Activated effector memory CD4-positive, alpha-beta T cell treated with Interleukin-2 at 50 U/mL for 16 hours (primary cell): ENCODE measurements at regions not wholly inside any gene's neighbourhood (a gene's known extent, or its start where the extent isn't known, plus 50 kb on each side); places are given as distances from the start of the nearest gene placed in this dataset.
A peak's percentile ranks its signal among the peaks of the same experiment; 100 is the strongest.

Experiments used
- DNase-seq: peaks from one replicate; pipeline ENCODE4 v3.0.0-alpha.2; 2020

DNA sequence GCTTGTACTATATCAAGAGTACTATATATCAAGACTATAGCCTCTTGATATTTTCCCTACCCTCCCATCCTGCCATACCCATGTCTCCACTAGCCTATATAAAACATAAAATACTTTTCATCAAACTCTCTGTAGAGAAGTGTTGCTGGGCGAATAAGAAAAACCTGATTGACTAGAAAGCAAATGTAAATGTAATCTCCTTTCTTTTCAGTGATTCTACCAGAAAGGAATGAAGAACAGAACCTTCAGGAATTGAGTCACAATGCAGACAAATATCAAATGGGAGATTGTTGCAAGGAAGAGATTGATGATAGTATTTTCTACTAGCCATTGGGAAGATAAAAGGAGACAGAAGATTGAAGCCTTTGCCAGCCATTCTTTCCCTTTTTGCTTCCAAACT is 89.2 kb downstream of the KCNRG start:
- DNase-seq = no peak

DNA sequence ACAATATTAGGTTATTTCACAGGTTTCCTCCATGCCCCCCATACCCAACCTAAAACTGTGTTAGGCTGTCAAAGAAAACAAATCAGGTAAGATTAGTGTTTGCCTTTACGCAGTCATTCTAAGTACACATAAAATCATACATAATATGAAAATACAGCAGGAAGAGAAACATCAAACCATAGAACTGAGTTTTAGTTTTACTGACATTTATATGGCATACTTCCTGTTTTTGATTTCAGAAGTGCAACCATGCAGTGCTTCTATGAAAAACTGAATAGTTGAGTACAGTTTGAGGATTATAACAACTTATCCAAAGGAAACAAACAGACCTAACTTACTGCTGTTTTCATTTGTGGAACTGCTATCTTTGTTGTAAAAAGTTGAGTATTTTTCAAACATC is 91.3 kb downstream of the KCNRG start:
- no peak for DNase-seq

DNA sequence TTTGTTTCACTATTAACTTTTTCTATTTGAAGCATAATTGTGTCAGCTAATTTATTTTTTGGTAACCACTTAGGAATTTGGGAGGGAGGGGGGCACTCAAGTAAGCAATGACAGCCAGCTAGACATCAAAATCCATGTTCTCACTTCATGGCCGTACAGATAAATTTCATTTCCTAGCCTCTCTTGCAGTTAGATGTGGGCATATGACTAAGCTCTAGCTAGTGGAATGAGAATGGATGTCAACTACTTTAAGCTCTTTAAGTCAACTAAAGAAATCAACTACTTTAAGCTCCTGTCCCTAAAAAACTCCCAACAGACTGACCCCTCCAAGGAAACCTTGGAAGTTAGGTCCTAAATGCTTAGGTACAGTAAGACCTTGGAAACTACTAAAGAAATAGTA is 92.0 kb downstream of the KCNRG start:
- no peak for DNase-seq

DNA sequence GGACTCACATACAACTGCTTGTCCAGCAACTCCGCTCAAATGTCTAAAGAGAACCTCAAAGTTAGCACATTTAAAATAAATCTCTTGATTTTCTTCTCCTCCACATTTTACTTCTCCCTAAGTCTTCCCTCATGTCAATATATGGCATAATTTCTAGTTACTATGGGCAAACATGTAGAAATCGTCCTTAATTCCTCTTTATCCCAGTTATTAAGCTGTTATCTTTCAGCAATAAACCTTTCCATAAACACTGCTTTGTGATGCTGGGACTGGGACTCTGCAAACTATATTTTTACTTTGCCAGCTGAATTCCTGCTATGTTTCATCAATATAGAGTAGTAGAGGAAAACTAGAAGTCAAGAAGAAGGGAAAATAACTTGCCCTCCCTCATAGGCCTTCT is 99.7 kb downstream of the KCNRG start:
- DNase-seq = no peak

DNA sequence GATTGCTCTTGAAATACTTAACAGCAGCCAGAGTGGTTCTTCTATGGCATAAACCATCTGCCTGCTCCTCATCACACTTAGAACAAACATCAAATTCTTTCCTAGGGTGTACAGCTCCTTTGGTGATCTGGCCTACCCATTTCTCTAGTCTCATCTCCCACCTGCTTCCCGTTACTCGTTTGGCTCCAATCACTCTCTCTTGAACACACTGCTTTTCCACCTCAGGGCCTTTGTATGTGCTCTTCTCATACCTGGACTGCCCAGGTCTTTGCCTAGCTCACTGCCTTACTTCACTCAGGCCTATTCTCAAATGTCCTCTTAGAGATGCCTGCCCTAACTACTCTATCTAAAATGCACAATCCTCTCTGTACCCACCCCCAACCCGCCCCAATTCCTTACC is 100.5 kb downstream of the KCNRG start:
- DNase-seq = no peak

DNA sequence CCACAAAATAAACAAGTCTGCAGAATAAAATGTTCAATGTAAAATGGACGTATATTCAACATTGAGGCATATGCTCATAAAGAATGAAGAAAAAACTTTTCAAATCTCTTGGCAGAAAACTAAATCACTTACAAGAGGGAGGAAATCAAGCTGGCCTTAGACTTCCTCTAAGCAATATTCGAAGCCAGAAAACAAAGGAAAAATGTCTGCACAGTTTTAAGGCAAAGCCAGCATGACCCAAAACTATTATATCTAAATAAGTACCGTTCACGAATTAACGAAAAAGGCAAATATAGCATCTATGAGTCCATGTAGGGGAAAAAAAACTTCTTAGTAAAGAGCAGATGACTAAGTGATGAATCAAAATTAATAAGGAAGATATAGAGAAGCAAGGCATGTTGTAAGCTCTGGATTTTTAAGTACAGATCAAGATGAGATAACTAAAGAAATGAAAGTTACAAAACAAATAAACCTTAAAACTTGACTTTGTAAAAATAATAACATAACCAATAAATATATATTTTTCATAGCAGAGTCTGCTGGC is 101.3 kb downstream of the KCNRG start:
- DNase-seq = no peak

DNA sequence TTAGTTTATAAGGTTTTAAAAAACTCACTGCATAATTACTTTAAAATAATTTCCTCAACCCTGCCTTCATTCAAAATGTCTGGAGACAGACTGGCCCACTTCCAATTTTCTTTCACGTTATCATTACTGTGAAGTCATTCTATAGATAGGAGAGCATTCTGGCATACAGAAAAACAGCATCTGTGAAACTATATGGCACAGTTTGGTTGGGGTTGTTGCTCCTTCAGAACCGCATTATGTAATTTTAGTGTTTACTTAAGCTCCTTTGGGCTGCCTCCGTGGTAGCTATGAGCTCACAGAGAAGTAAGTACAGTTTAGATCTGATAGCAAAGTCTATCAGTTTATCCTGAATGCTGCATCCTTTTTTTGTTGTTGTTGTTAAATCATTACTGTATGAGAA is 104.3 kb downstream of the KCNRG start:
- no peak for DNase-seq

DNA sequence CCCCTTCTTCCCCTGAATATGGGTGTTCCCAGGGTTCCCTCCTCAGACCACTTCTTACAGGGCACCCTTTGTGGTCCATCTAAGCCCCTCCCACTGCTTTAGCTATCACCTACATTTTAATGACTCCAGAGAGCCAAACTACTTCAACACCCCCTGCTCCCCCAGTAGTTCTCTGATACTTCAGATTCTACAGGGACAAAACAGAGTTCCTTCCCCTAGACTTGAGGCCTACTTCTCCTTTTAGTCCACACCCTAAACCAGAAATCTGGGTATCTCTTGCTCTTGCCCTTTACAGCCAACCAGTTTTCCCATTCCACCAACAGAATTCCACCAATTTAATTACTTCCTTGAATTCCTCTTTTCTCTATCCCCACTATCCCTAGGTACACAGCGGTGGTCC is 107.2 kb downstream of the KCNRG start:
- DNase-seq = no peak

DNA sequence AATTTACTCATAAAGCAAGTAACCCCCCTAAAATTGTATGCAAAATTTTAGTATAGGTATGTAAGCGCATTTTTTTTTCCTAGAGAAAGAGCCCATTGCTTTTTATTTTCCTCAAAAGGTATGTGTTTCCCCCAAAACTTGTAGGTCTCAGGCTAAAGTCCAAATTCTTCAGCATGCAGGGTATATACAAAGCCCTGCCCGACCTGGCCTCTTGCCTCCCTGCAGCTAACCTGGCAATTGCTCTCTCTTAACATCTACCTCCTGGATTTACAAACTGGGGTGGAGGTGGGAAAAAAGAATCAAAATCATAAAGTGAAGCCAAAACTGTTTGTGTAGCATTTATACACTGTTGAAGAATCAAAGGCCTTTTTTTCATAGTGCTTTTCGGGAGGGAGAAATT is 107.8 kb downstream of the KCNRG start:
- DNase-seq = no peak

DNA sequence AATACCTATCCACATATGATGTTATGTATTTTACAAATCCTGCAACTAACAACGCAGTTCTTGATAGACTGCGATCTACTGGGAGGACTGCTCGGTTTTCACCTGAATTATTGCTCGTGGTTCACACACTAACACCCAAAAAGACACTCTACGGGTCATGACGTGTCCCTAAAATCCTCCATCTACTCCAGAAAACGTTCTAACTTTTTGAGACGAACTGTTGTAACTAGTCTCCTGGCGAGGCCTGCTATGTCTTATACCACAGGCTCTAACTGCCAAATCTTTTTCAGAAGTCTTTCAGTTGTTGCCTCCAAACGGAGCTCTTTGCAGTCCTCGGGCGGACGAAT is 108.2 kb downstream of the KCNRG start:
- DNase-seq = no peak

DNA sequence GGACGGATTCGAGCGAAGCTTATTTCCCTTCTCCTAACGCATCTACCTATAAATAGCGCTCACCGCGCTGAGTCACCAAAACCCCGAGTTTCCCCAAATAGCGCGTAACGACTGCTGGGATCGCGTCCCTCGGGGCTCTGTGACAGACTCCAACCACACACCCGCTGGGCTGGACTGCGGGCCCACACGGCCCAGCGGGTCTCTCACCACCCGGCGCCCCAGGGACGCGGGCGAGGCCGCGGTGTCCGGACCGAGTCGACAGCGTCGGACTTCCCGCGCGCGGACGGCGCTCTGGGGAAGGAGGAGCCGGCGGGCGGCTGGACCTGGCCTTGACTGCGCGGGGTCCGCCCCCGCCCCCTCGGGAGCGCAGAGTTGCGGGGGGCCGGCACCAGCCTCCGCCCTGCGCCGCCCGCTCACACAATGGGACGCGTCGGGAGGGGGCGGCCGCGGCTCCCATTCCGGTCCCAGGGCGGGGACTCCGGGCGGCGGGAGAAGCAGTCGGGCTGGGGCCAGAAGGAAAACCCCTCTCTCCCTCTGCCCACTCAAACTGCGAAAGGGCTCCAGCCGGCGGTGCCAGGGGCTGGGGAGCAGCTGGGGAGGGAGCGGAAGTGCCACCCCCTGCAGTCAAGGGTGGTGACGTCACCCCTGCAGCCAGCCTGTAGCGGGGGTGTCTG is 108.8 kb downstream of the KCNRG start:
- DNase-seq = peak; percentile 61

DNA sequence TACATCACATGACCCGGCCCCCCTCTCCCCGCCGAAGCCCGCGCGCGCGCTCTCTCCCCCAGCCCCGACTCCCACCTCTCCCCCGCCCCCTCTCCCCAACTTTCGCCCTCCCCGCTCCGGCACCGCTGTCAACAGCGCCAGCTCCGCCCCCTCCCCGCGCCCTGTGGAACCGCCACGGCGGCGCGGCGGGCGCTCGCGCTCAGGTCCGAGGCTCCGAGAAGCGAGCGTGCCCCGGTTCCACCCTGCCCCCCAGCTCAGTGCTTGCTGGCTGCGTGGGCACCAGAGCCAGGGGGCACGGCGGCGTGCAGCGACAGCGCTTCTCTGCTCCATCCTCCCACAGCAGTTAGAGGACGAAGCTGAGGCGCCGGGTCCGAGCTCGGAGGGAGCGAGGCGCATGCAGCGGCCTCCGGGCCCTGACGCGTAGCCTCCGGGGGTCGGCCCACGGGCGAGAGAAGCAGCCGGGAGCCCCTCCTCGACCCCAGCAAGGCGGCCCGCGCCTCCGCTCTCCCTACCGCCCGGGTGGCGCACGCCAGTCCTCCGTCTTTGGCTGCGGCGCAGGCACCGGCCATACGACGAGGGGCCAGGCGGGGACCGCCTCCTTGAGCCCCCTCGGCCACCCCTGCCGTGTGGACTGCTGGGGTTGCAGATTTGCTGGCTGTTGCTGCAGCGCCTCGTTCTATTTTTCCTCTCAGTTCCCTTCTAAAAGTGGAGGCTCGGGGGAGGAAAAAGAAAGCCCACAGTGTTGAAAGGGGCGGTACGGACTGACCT is 109.5 kb downstream of the KCNRG start:
- peak; percentile 91 for DNase-seq

DNA sequence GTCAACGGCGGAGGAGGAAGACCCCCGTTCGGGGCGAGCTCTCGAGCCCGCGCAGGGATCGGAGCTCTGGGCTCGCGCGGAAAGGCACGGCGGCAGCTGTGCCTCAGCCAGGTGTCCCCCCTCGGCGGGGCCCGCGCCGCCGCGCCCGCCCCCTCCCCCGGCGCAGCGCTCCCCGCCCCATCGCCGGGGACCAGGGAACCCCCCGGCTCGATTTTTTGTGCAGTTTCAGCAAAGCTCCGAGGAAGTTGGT is 110.0 kb downstream of the KCNRG start:
- DNase-seq = no peak

DNA sequence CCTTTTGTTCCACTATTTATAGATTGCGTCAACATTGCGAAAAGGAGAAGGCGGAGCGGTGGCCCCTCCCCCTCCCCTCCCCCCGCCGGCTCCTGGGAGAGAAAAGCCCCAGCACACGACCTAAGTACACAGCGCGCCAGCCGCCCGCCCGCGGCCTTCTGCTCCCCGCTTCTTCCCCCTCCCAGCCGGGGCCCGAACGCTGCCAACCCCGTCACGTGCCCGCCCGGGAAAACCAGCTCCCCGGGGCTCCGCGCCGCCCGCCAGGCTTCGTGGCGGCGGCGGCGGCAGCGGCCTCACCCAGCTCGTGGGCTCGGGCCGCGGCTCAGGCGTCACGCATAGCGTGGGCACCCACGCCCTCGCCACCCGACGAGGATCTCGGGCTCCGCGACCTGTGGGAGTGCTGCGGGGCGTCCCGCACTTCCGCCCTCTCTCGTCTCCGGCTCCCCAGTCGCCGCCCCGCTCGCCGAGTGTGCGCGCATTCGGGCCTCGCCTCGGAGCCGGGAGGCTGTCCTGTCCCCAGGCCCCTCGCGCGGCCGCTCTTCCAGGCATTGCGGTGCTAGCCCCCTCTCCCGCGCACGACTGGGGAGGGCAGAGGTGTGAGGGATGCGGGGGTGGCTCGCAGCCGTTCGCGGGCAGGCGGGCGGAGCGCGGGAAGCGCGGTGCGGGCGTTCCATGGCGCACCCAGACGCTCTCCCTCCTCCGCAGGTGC is 110.5 kb downstream of the KCNRG start:
- DNase-seq = peak; percentile 80

DNA sequence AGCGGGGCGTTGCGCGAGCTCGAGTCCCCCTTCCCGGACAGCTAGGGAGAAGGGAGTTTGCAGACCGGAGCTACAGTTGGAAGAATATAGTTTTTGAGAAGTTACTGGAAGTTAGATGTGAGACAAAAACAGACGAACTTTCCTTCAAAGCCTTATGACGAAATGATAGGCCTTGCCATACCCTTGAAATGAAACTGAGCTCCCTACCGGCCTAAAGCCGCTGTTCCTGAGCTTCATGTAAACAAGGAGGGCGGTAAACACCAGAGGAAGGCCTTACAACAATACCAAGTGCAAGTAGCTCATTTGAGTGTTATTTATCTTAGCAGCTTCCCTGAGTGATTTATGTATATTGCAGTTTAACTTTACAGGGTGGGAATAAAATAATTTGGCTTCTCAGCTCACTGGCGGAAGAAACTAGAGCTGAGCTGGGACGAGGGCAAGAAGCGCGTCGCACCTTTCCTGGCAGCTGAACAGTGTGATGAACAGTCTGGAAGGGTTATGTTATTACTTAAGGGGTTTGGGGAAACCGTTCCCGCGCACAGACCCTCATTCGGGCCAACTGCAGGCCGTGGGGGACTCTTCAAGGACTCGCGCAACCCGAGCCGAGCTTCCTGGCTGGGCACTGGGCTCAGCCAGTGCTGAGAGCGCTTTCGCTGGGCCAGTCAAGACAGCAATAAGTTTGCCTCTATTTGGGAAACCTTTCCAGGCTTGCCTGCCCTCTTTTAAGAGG is 111.2 kb downstream of the KCNRG start:
- DNase-seq = no peak

DNA sequence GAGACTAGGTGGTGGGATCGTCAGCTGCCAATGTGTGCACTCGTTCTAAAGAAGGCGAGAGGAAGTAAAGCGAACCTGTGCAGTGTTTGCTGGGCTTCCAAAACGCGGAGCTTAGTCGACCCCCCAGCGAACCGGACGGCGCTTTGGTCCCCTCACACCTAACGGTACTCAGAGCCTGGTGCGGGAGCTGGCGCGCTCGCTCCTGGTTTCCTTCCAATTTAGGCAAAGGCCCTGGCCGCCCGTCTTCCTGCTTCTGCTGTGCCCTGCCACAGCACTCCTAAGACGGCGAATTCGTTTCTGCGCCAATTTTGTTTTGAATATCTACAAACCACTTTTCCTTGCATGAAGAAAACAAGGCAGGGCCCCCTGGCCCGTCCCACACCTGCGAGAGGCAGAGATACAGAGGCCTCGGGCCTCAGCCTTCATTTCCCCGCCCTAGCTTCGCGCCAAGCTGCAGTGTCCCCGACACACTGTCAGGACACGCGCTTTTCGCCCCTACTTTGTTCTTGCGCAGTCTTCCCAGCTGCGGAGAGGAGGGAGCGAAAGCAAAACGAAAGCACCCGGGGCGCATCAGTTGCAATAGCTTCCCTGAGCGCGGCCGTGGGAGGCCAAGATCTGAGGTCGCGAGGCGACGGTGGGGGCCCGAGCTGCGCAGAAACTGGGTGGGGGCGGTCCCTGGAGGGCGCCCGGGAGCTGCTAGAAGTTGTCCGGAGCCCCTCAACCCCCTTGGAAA is 111.9 kb downstream of the KCNRG start:
- peak; percentile 42 for DNase-seq

DNA sequence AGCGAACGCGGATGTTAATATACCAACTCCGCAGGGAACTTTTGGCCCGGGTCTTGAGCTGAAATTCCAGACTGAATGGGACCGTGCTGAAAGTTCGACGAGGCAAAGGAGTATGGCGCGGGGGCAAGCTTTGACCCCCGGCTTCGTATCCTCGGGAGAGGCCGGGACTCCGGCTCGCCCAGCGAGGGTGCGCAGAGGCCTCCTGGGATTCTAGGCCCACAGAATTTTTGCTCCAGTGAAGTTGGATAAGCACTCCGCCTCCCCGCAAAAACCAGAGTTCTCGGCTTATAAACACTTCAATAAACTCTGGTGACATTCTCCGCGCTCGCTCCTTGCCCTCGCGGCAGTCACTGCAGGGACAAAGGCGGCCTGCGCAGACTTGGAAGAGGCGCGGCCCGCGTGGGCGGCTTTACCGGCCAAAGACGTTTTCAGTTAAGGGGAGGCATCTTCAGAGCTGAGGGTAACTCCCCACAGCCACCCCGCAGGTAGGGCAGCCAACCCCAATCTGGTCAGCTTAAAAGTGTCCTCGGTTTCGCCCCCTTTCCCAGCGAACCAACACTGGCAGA is 112.6 kb downstream of the KCNRG start:
- no peak for DNase-seq

DNA sequence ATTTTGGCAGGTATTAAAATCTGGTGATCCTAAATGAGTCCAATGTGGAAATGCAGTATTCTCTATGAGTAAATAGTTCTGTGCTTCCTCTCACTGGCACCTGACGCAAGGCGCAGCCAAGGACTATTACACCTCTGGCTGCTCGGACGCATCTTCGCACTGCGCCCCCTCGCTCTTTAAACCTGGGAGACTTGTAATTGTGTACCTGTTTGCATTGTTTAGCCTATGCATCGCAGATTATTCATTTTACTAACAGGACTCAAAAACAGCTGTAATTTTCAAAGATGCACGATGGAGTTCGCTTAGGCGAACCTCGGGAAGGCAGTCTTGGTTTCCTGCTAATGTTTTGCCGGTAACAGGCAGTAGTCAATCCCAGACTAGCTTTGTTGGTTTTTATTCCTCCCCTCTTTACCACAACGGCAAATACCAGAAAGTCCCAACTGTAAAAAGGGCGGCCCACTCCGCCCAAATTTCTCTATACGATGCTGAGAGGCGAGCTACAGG is 113.2 kb downstream of the KCNRG start:
- DNase-seq = peak; percentile 18

DNA sequence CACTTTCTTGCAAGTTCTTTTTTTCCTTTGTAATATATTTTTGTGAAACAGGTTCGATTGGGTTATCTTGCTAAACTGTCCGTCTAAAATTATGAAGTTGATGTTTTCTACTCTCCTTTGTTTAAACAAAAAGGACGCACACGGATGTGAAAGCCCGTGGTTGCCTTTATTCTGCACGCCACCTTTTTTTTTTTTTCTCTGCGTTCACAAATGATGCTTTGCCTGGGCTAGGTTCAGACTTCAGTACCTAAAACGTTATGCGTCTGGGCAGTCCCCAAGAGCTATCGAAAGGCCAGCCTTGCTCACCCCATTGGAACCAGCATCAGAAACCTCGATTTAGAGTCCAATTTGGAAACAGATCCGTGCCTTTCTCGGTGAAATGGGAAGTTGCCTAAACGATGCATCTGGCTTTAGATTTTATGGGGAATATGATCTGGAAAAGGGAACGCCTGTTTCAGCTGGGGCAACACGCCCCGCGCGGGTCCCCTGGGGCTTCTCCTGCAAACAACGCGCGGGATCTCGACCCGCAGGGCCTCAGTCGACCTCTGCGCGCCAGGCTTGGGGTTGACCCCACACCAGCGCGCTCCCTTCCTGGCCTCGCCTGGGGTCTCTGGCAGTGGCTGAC is 113.9 kb downstream of the KCNRG start:
- no peak for DNase-seq

DNA sequence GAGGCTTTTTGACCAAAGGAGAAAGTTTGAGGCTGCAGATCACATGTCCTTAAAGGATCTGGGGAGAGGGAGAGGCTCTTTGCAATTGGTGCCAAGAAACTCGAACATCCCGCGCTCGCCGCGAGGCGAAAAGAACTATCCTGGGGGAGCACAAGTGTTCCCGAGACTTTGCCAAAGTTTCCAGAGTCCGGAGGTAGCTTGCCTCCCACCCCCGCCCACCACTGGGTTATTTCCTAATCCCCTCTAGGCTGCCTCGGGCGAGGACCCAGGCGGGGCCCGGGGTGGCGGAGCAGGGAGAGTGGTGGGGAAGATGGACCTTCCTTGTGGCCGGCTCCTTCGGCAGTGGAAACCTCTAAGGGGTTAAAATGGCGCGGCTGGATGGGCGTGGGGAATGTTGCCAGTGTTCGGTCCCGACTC is 114.5 kb downstream of the KCNRG start:
- DNase-seq = no peak

DNA sequence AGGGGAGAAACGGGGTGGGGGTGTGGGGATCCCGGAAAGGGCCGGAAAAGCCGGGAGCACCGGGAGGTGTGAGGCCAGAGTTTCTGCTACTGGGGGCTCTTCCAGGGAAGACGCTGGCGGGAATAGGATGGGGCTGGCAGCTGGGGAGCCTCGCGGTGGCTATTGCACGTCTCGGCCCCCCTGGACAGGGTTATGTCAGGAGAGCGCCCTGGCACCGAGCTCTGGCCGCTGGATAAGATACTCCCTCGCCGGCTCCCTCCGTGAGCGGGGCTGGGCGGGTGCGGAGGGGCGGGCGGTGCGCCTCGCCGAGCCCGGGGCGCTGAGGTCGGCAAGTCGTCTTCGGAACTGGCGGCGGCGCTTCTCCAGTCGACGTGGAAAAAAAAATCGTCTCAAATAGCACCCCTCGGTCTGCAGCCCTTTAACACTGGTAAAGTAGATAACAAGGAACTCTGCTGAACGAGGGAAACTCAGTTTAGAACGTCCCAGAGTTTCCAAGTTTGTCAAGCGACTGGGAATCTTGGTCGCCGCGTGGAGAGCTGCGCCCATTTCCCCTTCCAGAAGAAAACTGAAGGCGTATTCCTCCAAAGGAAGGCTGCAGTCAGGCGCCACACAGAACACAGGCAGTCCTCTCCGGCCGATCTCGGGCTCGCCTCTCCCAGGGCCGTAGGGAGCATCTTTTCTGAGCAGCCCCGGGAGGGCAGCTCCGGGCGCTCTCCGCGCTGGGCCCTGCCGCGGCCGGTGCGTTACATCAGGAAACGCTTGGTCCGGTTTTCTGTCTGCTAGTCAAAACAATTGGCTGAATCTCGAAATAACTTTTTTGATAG is 115.1 kb downstream of the KCNRG start:
- peak; percentile 23 for DNase-seq
